ENCODE measurements at regions not wholly inside any gene's neighbourhood (a gene's known extent, or its start where the extent isn't known, plus 50 kb on each side); places are given as distances from the start of the nearest gene placed in this dataset.

DNA sequence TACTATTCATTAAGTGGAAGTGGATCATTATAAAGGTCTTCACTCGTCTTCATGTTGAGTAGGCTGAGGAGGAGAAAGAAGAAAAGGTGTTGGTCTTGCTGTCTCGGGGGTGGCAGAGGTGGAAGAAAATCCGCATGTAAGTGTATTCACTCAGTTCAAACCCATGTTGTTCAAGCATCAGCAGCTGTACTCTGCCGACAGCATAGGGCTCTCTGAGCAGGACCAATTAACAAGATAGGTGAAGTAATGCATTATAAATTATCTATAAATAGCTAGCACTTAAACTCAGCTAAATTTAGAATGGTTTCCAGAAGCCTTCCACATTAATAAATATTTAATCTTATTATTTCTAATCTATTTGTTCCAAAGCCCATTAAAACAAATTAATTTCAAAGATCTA lies 116.8 kb downstream of the RGS2 start:
- TF ChIP-seq, protein P1, sequence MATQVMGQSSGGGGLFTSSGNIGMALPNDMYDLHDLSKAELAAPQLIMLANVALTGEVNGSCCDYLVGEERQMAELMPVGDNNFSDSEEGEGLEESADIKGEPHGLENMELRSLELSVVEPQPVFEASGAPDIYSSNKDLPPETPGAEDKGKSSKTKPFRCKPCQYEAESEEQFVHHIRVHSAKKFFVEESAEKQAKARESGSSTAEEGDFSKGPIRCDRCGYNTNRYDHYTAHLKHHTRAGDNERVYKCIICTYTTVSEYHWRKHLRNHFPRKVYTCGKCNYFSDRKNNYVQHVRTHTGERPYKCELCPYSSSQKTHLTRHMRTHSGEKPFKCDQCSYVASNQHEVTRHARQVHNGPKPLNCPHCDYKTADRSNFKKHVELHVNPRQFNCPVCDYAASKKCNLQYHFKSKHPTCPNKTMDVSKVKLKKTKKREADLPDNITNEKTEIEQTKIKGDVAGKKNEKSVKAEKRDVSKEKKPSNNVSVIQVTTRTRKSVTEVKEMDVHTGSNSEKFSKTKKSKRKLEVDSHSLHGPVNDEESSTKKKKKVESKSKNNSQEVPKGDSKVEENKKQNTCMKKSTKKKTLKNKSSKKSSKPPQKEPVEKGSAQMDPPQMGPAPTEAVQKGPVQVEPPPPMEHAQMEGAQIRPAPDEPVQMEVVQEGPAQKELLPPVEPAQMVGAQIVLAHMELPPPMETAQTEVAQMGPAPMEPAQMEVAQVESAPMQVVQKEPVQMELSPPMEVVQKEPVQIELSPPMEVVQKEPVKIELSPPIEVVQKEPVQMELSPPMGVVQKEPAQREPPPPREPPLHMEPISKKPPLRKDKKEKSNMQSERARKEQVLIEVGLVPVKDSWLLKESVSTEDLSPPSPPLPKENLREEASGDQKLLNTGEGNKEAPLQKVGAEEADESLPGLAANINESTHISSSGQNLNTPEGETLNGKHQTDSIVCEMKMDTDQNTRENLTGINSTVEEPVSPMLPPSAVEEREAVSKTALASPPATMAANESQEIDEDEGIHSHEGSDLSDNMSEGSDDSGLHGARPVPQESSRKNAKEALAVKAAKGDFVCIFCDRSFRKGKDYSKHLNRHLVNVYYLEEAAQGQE (IDR thresholded peaks at IDR 0.05; ENCODE audit: low read depth, low read length): no peak
- TF ChIP-seq POLR2AphosphoS5 (IDR thresholded peaks at IDR 0.05; ENCODE audit: low read depth, low read length) (no peak), MEF2A (IDR thresholded peaks at IDR 0.05; ENCODE audit: borderline replicate concordance, low read depth) (no peak), RCOR1 (IDR thresholded peaks at IDR 0.05; ENCODE audit: low read length) (no peak), RXRA (IDR thresholded peaks at IDR 0.05; ENCODE audit: borderline replicate concordance, low read depth) (no peak), CHD2 (IDR thresholded peaks at IDR 0.05; ENCODE audit: low read length, partially characterized antibody) (no peak), EP300 (IDR thresholded peaks at IDR 0.05; ENCODE audit: borderline replicate concordance in 1 of 2, low read depth in 1 of 2, low read length in 1 of 2) (no peak), TCF12 (IDR thresholded peaks at IDR 0.05) (no peak), RAD21 (IDR thresholded peaks at IDR 0.05; ENCODE audit: low read length) (no peak)
- TF ChIP-seq, protein P2, sequence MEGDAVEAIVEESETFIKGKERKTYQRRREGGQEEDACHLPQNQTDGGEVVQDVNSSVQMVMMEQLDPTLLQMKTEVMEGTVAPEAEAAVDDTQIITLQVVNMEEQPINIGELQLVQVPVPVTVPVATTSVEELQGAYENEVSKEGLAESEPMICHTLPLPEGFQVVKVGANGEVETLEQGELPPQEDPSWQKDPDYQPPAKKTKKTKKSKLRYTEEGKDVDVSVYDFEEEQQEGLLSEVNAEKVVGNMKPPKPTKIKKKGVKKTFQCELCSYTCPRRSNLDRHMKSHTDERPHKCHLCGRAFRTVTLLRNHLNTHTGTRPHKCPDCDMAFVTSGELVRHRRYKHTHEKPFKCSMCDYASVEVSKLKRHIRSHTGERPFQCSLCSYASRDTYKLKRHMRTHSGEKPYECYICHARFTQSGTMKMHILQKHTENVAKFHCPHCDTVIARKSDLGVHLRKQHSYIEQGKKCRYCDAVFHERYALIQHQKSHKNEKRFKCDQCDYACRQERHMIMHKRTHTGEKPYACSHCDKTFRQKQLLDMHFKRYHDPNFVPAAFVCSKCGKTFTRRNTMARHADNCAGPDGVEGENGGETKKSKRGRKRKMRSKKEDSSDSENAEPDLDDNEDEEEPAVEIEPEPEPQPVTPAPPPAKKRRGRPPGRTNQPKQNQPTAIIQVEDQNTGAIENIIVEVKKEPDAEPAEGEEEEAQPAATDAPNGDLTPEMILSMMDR (IDR thresholded peaks at IDR 0.05): no peak
- TF ChIP-seq, protein P3, sequence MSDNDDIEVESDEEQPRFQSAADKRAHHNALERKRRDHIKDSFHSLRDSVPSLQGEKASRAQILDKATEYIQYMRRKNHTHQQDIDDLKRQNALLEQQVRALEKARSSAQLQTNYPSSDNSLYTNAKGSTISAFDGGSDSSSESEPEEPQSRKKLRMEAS (IDR thresholded peaks at IDR 0.05; ENCODE audit: low read depth): no peak
